ENCODE measurements at regions not wholly inside any gene's neighbourhood (a gene's known extent, or its start where the extent isn't known, plus 50 kb on each side); places are given as distances from the start of the nearest gene placed in this dataset.

DNA sequence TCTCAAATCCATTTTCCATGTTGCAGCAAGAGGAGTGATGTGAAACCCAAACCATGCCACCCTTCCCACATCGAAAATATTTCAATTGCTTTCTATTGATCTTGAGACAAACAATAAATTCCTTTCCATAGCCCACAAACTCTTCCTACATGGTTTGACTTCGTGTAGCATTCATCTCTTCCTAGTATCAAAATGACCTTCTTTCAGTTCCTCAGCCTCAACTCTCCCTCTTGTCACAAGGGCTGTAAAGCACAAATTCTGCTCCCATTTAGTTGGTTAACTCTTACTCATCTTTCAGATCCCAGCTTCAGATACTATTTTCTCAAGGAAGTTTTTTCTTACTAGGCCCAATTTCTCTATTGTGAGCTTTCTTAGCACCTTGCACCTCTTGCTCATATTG, 99.0 kb downstream of the ZNF281 start:
- H4K20me1 ChIP-seq (replicated peaks in 1 of 2; ENCODE audit: control insufficient read depth in 1 of 2, insufficient read depth in 2 of 2, low read length in 2 of 2) = no peaks in the 10 kb centered on the region
- no peaks in the 10 kb centered on the region for H3K27me3 ChIP-seq (replicated peaks in 1 of 4; ENCODE audit: control insufficient read depth in 3 of 4, extremely low read depth in 1 of 4, insufficient read depth in 3 of 4, low read length in 3 of 4)
- WGBS, 2 experiments (ENCODE audit: extremely low coverage in 1 of 2, insufficient coverage in 1 of 2, insufficient read length in 1 of 2, insufficient replicate concordance in 2 of 2, low coverage in 1 of 2, low lambda C conversion rate in 2 of 2, missing lambda C conversion rate in 1 of 2) = 95% methylated on average over 2 of the region's 2 CpGs; no CpG with 5 or more reads in 1 of the 2 experiments
- FAIRE-seq = no peak
- CTCF ChIA-PET (ENCODE audit: partially characterized antibody) = interaction anchor here (0.7 to 1.8 kb wide), 6 partner anchors 9 to 178 kb away, joined by 3 to 7 read pairs (median 4); no protein-coding TSS in a partner anchor
- H3K18ac ChIP-seq (ENCODE audit: extremely low read depth, low read length) = no peak overlapping the region
- H3K9ac ChIP-seq (replicated peaks in 1 of 4; ENCODE audit: extremely low read depth in 1 of 4, low read depth in 3 of 4, low read length in 3 of 4) = no peak overlapping the region
- H2BK12ac ChIP-seq (ENCODE audit: low read depth, low read length) = no peak overlapping the region
- no peak overlapping the region for H2AFZ ChIP-seq (ENCODE audit: low read length)
- no peak overlapping the region for H2BK20ac ChIP-seq (ENCODE audit: low read length)
- H3K56ac ChIP-seq (replicated peaks; ENCODE audit: insufficient read length, low read depth, low read length) = no peak overlapping the region
- no peak overlapping the region for H2BK120ac ChIP-seq (replicated peaks; ENCODE audit: low read depth, low read length)
- no peaks in the 10 kb centered on the region for H3K79me1 ChIP-seq (ENCODE audit: low read depth, low read length)
- H3K36me3 ChIP-seq (ENCODE audit: control insufficient read depth in 2 of 4, insufficient read depth in 4 of 4, low read length in 3 of 4) = no peaks in the 10 kb centered on the region
- H3K14ac ChIP-seq (ENCODE audit: insufficient read length) = no peak overlapping the region
- no peaks in the 10 kb centered on the region for H3K79me2 ChIP-seq (ENCODE audit: control insufficient read depth in 1 of 2, insufficient read depth in 2 of 2, low read length in 2 of 2)
- H3K9me3 ChIP-seq (ENCODE audit: insufficient read depth in 2 of 2, low read depth in 1 of 2, low read length in 1 of 2) = no peaks in the 10 kb centered on the region
- TF ChIP-seq CHD1 (IDR thresholded peaks at IDR 0.05; ENCODE audit: low read depth, low read length) = no peak
- TF ChIP-seq GTF2F1 (IDR thresholded peaks at IDR 0.05; ENCODE audit: borderline replicate concordance, low read depth, low read length) = no peak
- TF ChIP-seq SIRT6 (IDR thresholded peaks at IDR 0.05; ENCODE audit: low read length) = no peak
- TF ChIP-seq CEBPB (IDR thresholded peaks at IDR 0.05; ENCODE audit: low read depth, low read length) = no peak
- no peak for TF ChIP-seq JUND (IDR thresholded peaks at IDR 0.05; ENCODE audit: low read length)
- no peak for TF ChIP-seq YY1 (IDR thresholded peaks at IDR 0.05; ENCODE audit: low read depth, low read length)
- no peak for TF ChIP-seq EP300 (IDR thresholded peaks at IDR 0.05; ENCODE audit: borderline replicate concordance in 1 of 2, low read depth in 2 of 2, low read length in 2 of 2)
- no peak for TF ChIP-seq KDM4A (IDR thresholded peaks at IDR 0.05; ENCODE audit: low read depth, low read length, severe bottlenecking)
- no peak for TF ChIP-seq SUZ12 (IDR thresholded peaks at IDR 0.05; ENCODE audit: low read length)
- TF ChIP-seq TBP (IDR thresholded peaks at IDR 0.05; ENCODE audit: low read depth, low read length) = no peak
- TF ChIP-seq RAD21 (IDR thresholded peaks at IDR 0.05 in 1 of 2, conservative IDR thresholded peaks at IDR 0.05 in 1 of 2; ENCODE audit: low read depth in 2 of 2, low read length in 2 of 2) = no peak
- no peak for TF ChIP-seq BRCA1 (IDR thresholded peaks at IDR 0.05; ENCODE audit: low read depth, low read length)
- no peak overlapping the region for H3K27ac ChIP-seq (ENCODE audit: low read depth, low read length)
- no peak overlapping the region for H3K23ac ChIP-seq (ENCODE audit: insufficient read length)
- no peak overlapping the region for H2AK5ac ChIP-seq (ENCODE audit: low read depth, low read length)
- DNase-seq (ENCODE audit: low read depth in 1 of 2, low spot score in 2 of 2) = no peak
- no peak overlapping the region for H3K4me2 ChIP-seq (ENCODE audit: insufficient read depth in 1 of 2, low read depth in 2 of 2, low read length in 2 of 2)
- H4K91ac ChIP-seq (replicated peaks; ENCODE audit: insufficient read length, low read length) = no peak overlapping the region
- H3K4me1 ChIP-seq (replicated peaks in 1 of 4; ENCODE audit: control insufficient read depth in 3 of 4, insufficient read depth in 4 of 4, low read length in 3 of 4) = peaks cover 0 to 7% (median 0%) of the 10 kb centered on the region in 4 experiments; a peak in 1 of 7 replicates
- no peak overlapping the region for H2BK15ac ChIP-seq (ENCODE audit: low read length)
- no peak overlapping the region for H2BK5ac ChIP-seq (ENCODE audit: low read depth, low read length)
- no peak overlapping the region for H4K8ac ChIP-seq (ENCODE audit: extremely low read depth, insufficient read depth, low read length)
- H3K4ac ChIP-seq (replicated peaks; ENCODE audit: insufficient read length, low read depth, low read length) = peak overlapping the region; percentile 33
- H3K4me3 ChIP-seq (ENCODE audit: extremely low read depth in 1 of 4, insufficient read depth in 2 of 4, low read depth in 3 of 4, low read length in 4 of 4) = no peak overlapping the region
- POLR2A ChIA-PET (ENCODE audit: partially characterized antibody) = no interaction called here
- no peaks in the 10 kb centered on the region for H3K23me2 ChIP-seq (ENCODE audit: low read depth, low read length)
- no peak overlapping the region for H4K5ac ChIP-seq (ENCODE audit: insufficient read length, low read depth, low read length)

All from H1 (cell line).